Liver (tissue), 3 donors: ENCODE measurements at regions not wholly inside any gene's neighbourhood (a gene's known extent, or its start where the extent isn't known, plus 50 kb on each side); places are given as distances from the start of the nearest gene placed in this dataset.

Source experiments
- ATF3 ChIP-seq: IDR thresholded peaks from 2 replicates; pipeline ENCODE4 v1.6.1; 2016; ENCODE audit warnings: antibody characterized with exemption
- FOXA1 ChIP-seq: IDR thresholded peaks from 2 replicates; pipeline ENCODE4 v1.6.1; 2016; ENCODE audit warnings: antibody characterized with exemption
- GABPA ChIP-seq, 2 donors: IDR thresholded peaks in 1 of 2; conservative IDR thresholded peaks in 1 of 2; 2 replicates each; pipeline ENCODE4 v1.6.1; 2016; ENCODE audit warnings: antibody characterized with exemption in 2 of 2, mild to moderate bottlenecking in 1 of 2, moderate library complexity in 1 of 2
- HNF4G ChIP-seq: IDR thresholded peaks from 2 replicates; pipeline ENCODE4 v1.6.1; 2016; ENCODE audit warnings: antibody characterized with exemption
- JUND ChIP-seq, 2 donors: IDR thresholded peaks; 2 replicates each; pipeline ENCODE4 v1.6.1; 2016; ENCODE audit warnings: antibody characterized with exemption in 2 of 2
- RAD21 ChIP-seq, 2 donors: IDR thresholded peaks; 2 replicates each; pipeline ENCODE4 v1.6.1; 2016; ENCODE audit warnings: antibody characterized with exemption in 2 of 2, mild to moderate bottlenecking in 2 of 2
- REST ChIP-seq: IDR thresholded peaks from 2 replicates; pipeline ENCODE4 v1.6.1; 2016; ENCODE audit warnings: antibody characterized with exemption, mild to moderate bottlenecking
- RXRA ChIP-seq, 2 donors: IDR thresholded peaks; 2 replicates each; pipeline ENCODE4 v1.6.1; 2017 to 2018; ENCODE audit warnings: antibody characterized with exemption in 2 of 2, mild to moderate bottlenecking in 1 of 2
- SP1 ChIP-seq: IDR thresholded peaks from 2 replicates; pipeline ENCODE4 v1.6.1; 2018; ENCODE audit warnings: antibody characterized with exemption, mild to moderate bottlenecking
- TAF1 ChIP-seq: conservative IDR thresholded peaks from 2 replicates; pipeline ENCODE4 v1.6.1; 2016; ENCODE audit warnings: antibody characterized with exemption, mild to moderate bottlenecking
- YY1 ChIP-seq: IDR thresholded peaks from 2 replicates; pipeline ENCODE4 v1.6.1; 2016; ENCODE audit warnings: antibody characterized with exemption, mild to moderate bottlenecking
- ZBTB33 ChIP-seq: IDR thresholded peaks from 2 replicates; pipeline ENCODE4 v1.6.1; 2016; ENCODE audit warnings: antibody characterized with exemption
- TF ChIP-seq, protein P1 (sequence below): fragments of 150-350 bp; IDR thresholded peaks from 2 replicates; pipeline ENCODE4 v1.5.1; 2017; ENCODE audit warnings: improper control_type of control experiment, low read depth, low read length; ENCODE audit not compliant: missing input control
- TF ChIP-seq, protein P2 (sequence below): IDR thresholded peaks from 2 replicates; pipeline ENCODE4 v1.6.1; 2016; ENCODE audit warnings: antibody characterized with exemption
- donor health status: healthy.
- donor health status: healthy.

GRCh38 chr15:93417156-93417555 is 328.1 kb upstream of the RGMA start:
- TF ChIP-seq, protein P1, sequence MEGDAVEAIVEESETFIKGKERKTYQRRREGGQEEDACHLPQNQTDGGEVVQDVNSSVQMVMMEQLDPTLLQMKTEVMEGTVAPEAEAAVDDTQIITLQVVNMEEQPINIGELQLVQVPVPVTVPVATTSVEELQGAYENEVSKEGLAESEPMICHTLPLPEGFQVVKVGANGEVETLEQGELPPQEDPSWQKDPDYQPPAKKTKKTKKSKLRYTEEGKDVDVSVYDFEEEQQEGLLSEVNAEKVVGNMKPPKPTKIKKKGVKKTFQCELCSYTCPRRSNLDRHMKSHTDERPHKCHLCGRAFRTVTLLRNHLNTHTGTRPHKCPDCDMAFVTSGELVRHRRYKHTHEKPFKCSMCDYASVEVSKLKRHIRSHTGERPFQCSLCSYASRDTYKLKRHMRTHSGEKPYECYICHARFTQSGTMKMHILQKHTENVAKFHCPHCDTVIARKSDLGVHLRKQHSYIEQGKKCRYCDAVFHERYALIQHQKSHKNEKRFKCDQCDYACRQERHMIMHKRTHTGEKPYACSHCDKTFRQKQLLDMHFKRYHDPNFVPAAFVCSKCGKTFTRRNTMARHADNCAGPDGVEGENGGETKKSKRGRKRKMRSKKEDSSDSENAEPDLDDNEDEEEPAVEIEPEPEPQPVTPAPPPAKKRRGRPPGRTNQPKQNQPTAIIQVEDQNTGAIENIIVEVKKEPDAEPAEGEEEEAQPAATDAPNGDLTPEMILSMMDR, result no peak
- TF ChIP-seq SP1, result no peak
- TF ChIP-seq JUND (IDR thresholded peaks at IDR 0.05), result no peak
- TF ChIP-seq, protein P2, sequence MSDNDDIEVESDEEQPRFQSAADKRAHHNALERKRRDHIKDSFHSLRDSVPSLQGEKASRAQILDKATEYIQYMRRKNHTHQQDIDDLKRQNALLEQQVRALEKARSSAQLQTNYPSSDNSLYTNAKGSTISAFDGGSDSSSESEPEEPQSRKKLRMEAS, result no peak
- no peak for TF ChIP-seq FOXA1
- no peak for TF ChIP-seq RAD21 (IDR thresholded peaks at IDR 0.05)
- no peak for TF ChIP-seq ZBTB33
- TF ChIP-seq RXRA (IDR thresholded peaks at IDR 0.05), result no peak
- TF ChIP-seq ATF3, result no peak
- TF ChIP-seq GABPA (IDR thresholded peaks at IDR 0.05 in 1 of 2, conservative IDR thresholded peaks at IDR 0.05 in 1 of 2), result no peak
- TF ChIP-seq REST, result no peak
- no peak for TF ChIP-seq YY1
- TF ChIP-seq TAF1, result no peak
- TF ChIP-seq HNF4G, result no peak
